Kidney epithelial cell (primary cell): ENCODE measurements at regions not wholly inside any gene's neighbourhood (a gene's known extent, or its start where the extent isn't known, plus 50 kb on each side); places are given as distances from the start of the nearest gene placed in this dataset.

Experiments used
- DNase-seq: peaks from one replicate; pipeline ENCODE4 v3.0.0-alpha.2; 2010; ENCODE audit warnings: low read depth
- H3K27me3 ChIP-seq: 2 replicates; pipeline ENCODE4 v1.6.0; 2011; ENCODE audit warnings: low read length; ENCODE audit not compliant: control insufficient read depth, insufficient read depth
- H3K36me3 ChIP-seq: 2 replicates; pipeline ENCODE4 v1.5.1; 2011; ENCODE audit warnings: low read length; ENCODE audit not compliant: control insufficient read depth, insufficient read depth
- H3K4me3 ChIP-seq: 2 replicates; pipeline ENCODE4 v1.5.1; 2011; ENCODE audit warnings: low read depth, mild to moderate bottlenecking, control low read depth, low read length
- CTCF ChIP-seq: IDR thresholded peaks from 2 replicates; pipeline ENCODE4 v1.5.1; 2011; ENCODE audit warnings: mild to moderate bottlenecking, moderate library complexity, low read length, control low read depth, inconsistent platforms; ENCODE audit not compliant: insufficient read depth, poor library complexity, severe bottlenecking

DNA sequence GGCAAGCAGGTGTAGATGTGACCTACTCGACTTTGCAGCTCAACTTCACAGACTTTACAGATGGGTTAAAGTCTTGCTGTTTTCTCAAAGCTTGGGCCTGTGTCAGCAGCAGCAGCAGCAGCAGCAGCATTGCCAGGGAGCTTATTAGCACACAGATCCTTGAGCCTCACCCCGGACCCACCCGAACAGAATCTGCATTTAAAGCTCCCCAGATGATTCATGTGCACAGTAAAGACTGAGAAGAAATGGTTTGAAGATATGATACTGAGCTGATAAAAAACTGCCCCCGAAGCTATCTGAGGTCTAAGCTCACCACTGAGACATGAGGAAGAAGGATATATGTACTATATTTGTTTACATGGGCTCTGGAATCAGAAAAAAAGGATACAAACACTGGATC, 231.7 kb downstream of the ARPP21 start:
- H3K27me3 ChIP-seq, result no peaks in the 10 kb centered on the region
- no peaks in the 10 kb centered on the region for H3K36me3 ChIP-seq
- no peak for TF ChIP-seq CTCF
- no peak overlapping the region for H3K4me3 ChIP-seq
- DNase-seq, result no peak

- DNase-seq, result no peak
- Histone ChIP-seq H3K36me3 (no peaks in the 10 kb centered on the region), H3K27me3 (no peaks in the 10 kb centered on the region), H3K4me3 (no peak overlapping the region)
- no peak for TF ChIP-seq CTCF
These were observed 244.6 kb downstream of the ARPP21 start for GRCh38 chr3:35883929-35884328.

DNA sequence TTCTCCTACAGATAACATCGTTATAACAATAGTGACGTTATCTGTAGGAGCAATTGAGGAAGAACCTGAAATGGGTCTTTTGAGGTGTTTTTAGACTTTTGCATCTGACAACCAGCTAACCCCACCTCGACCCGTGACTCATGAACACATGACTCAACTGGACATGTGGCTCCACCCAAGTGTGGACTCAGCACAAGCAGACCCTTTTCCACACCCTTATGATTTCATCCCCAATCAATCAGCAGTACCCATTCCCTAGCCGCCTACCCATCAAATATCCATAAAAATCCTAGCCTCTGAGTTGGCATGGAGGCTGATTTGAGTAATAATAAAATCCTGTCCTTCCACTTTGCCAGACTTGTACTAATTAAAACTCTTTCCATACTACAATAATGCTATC, 255.4 kb downstream of the ARPP21 start:
- no peaks in the 10 kb centered on the region for H3K27me3 ChIP-seq
- H3K4me3 ChIP-seq, result no peak overlapping the region
- no peak for DNase-seq
- no peak for TF ChIP-seq CTCF
- no peaks in the 10 kb centered on the region for H3K36me3 ChIP-seq

- no peak for TF ChIP-seq CTCF
- Histone ChIP-seq H3K36me3 (no peaks in the 10 kb centered on the region), H3K27me3 (no peaks in the 10 kb centered on the region), H3K4me3 (no peak overlapping the region)
- DNase-seq, result no peak
These were observed 259.9 kb downstream of the ARPP21 start for GRCh38 chr3:35899245-35899644.

- DNase-seq, result no peak
- Histone ChIP-seq H3K27me3 (no peaks in the 10 kb centered on the region), H3K36me3 (no peaks in the 10 kb centered on the region), H3K4me3 (no peak overlapping the region)
- no peak for TF ChIP-seq CTCF
These were observed 260.8 kb downstream of the ARPP21 start for GRCh38 chr3:35900079-35900478.

DNA sequence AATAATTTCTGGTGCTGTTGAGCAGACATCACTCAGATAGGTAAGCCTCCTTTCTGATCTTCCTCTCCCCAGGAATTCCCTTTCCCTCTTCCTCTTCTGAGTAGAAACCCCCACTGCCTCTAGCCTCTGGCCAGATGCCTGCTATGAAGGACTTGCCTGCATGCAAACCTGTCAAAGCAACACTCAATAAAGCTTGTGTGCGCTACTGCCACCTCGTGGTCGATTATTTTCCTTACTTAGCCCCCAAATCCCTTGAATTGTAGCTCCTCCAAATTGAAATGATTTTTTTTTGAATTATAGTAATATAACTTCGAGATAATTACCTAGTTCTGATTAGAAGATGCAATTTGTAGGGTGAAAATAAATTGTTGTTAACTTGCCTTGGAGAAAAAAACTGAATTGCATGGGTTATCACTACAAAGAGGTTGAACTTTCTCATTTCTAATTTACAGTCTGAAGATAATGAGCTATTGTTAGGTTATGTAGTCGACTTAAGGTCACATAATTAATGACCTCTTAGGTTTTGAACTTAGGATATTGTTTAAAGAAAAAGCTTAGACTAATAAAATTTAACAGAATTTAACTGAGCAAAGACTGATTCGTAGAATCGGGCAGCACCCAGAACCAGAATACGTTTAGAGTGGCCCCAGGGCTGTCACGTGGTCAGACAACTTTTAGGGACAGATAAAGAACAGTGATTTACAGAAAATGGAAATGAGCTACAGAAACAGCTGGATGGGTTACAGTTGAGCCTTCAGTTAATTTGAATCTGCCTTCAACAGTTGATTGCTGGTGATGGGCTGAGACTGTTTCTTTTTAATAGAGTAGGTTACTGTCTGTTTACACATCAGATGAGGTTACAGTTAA, 269.3 kb downstream of the ARPP21 start:
- peak; percentile 70 for TF ChIP-seq CTCF
- DNase-seq, result peak; percentile 32
- no peaks in the 10 kb centered on the region for H3K27me3 ChIP-seq
- no peak overlapping the region for H3K4me3 ChIP-seq
- H3K36me3 ChIP-seq, result no peaks in the 10 kb centered on the region
